ENCODE measurements at regions not wholly inside any gene's neighbourhood (a gene's known extent, or its start where the extent isn't known, plus 50 kb on each side); places are given as distances from the start of the nearest gene placed in this dataset.

- TF ChIP-seq CTCF (conservative IDR thresholded peaks at IDR 0.05), result no peak
- TF ChIP-seq EZH2 (IDR thresholded peaks at IDR 0.05; ENCODE audit: low read depth), result no peak
Measured at GRCh38 chr1:201767339-201767738, 61.6 kb upstream of the IPO9 start.
